H1 (cell line): ENCODE measurements at regions not wholly inside any gene's neighbourhood (a gene's known extent, or its start where the extent isn't known, plus 50 kb on each side); places are given as distances from the start of the nearest gene placed in this dataset.
A peak's percentile ranks its signal among the peaks of the same experiment; 100 is the strongest.

Experiments
- CTCF ChIA-PET: fragments of 300-600 bp; sonication (Branson Sonifier 250); formaldehyde crosslinking; loops from one replicate; lab custom pipeline; 2021; ENCODE audit not compliant: partially characterized antibody; lab: Charles Lee
- POLR2A ChIA-PET: fragments of 300-600 bp; sonication (Branson Sonifier 250); formaldehyde crosslinking; loops from one replicate; lab custom pipeline; 2021; ENCODE audit warnings: inconsistent platforms; ENCODE audit not compliant: partially characterized antibody; lab: Charles Lee
- DNase-seq, 2 experiments: peaks; one replicate each; pipeline versions ENCODE4 v3.0.0 to v3.0.0-alpha.2; 2010 to 2022; ENCODE audit warnings: low spot score in 2 of 2, low read depth in 1 of 2, mixed read lengths in 1 of 2
- FAIRE-seq: peaks from 2 replicates; lab custom pipeline; 2011; peaks lifted over from hg19 to GRCh38; lab: Jason Lieb, UNC
- H2AFZ ChIP-seq: 2 replicates; pipeline ENCODE4 v1.8.1; 2012; ENCODE audit warnings: low read length, inconsistent platforms
- H2AK5ac ChIP-seq: 2 replicates; pipeline ENCODE4 v1.6.1; 2013; ENCODE audit warnings: low read depth, low read length
- H2BK120ac ChIP-seq: replicated peaks from 2 replicates; pipeline ENCODE3; 2013; ENCODE audit warnings: low read depth, low read length, inconsistent platforms
- H2BK12ac ChIP-seq: 2 replicates; pipeline ENCODE4 v1.6.1; 2013; ENCODE audit warnings: low read depth, low read length
- H2BK15ac ChIP-seq: 2 replicates; pipeline ENCODE4 v1.6.1; 2013; ENCODE audit warnings: low read length
- H2BK20ac ChIP-seq: 2 replicates; pipeline ENCODE4 v1.6.1; 2013; ENCODE audit warnings: low read length
- H2BK5ac ChIP-seq: 2 replicates; pipeline ENCODE4 v1.6.1; 2013; ENCODE audit warnings: low read depth, low read length
- H3K14ac ChIP-seq: 2 replicates; pipeline ENCODE4 v1.6.1; 2013; ENCODE audit warnings: inconsistent platforms; ENCODE audit not compliant: insufficient read length
- H3K18ac ChIP-seq: 2 replicates; pipeline ENCODE4 v1.6.1; 2013; ENCODE audit warnings: low read length; ENCODE audit errors: extremely low read depth
- H3K23ac ChIP-seq: 2 replicates; pipeline ENCODE4 v1.6.1; 2013; ENCODE audit warnings: inconsistent platforms; ENCODE audit not compliant: insufficient read length
- H3K23me2 ChIP-seq: 2 replicates; pipeline ENCODE4 v1.6.1; 2013; ENCODE audit warnings: low read depth, low read length
- H3K27ac ChIP-seq: 2 replicates; pipeline ENCODE4 v1.6.1; 2011; ENCODE audit warnings: low read depth, low read length, inconsistent platforms
- H3K27me3 ChIP-seq, 4 experiments: replicated peaks in 1 of 4; 1 replicate in 1 of 4; 2 replicates in 3 of 4; pipeline versions ENCODE4 v1.6.1 to v1.8.1; 2011 to 2013; ENCODE audit warnings: low read length in 3 of 4, mild to moderate bottlenecking in 3 of 4, inconsistent platforms in 2 of 4, mixed read lengths in 2 of 4, moderate library complexity in 1 of 4; ENCODE audit not compliant: control insufficient read depth in 3 of 4, insufficient read depth in 3 of 4; ENCODE audit errors: extremely low read depth in 1 of 4
- H3K36me3 ChIP-seq, 4 experiments: 2 replicates each; pipeline versions ENCODE4 v1.6.1 to v1.8.1; 2011 to 2013; ENCODE audit warnings: mild to moderate bottlenecking in 4 of 4, low read length in 3 of 4, moderate library complexity in 2 of 4, control low read depth in 1 of 4, inconsistent platforms in 1 of 4; ENCODE audit not compliant: insufficient read depth in 4 of 4, control insufficient read depth in 2 of 4
- H3K4ac ChIP-seq: replicated peaks from 2 replicates; pipeline ENCODE3; 2013; ENCODE audit warnings: low read length, low read depth, mixed read lengths, inconsistent platforms; ENCODE audit not compliant: insufficient read length
- H3K4me1 ChIP-seq, 4 experiments: replicated peaks in 1 of 4; 1 replicate in 1 of 4; 2 replicates in 3 of 4; pipeline versions ENCODE4 v1.6.1 to v1.8.1; 2011 to 2013; ENCODE audit warnings: low read length in 3 of 4, inconsistent platforms in 2 of 4, mixed read lengths in 1 of 4; ENCODE audit not compliant: insufficient read depth in 4 of 4, control insufficient read depth in 3 of 4
- H3K4me2 ChIP-seq, 2 experiments: 2 replicates each; pipeline versions ENCODE4 v1.6.1 to v1.8.1; 2011 to 2013; ENCODE audit warnings: low read depth in 2 of 2, low read length in 2 of 2, control low read depth in 1 of 2, inconsistent platforms in 1 of 2, mild to moderate bottlenecking in 1 of 2; ENCODE audit not compliant: insufficient read depth in 1 of 2
- H3K4me3 ChIP-seq, 4 experiments: fragments of 200-600, 300-600 bp in 1 of 4; sonication (generic), shearing (Covaris generic), sonication (Bioruptor Twin) in 1 of 4; 2 replicates each; pipeline versions ENCODE4 v1.5.1 to v1.8.1; 2011 to 2016; ENCODE audit warnings: low read length in 4 of 4, low read depth in 3 of 4, control low read depth in 2 of 4, inconsistent platforms in 2 of 4, mild to moderate bottlenecking in 2 of 4, mixed read lengths in 1 of 4, moderate library complexity in 1 of 4; ENCODE audit not compliant: insufficient read depth in 2 of 4; ENCODE audit errors: extremely low read depth in 1 of 4
- H3K56ac ChIP-seq: replicated peaks from 2 replicates; pipeline ENCODE3; 2013; ENCODE audit warnings: low read depth, mild to moderate bottlenecking, mixed read lengths, low read length, inconsistent platforms; ENCODE audit not compliant: insufficient read length
- H3K79me1 ChIP-seq: 2 replicates; pipeline ENCODE4 v1.6.1; 2013; ENCODE audit warnings: low read depth, low read length, control low read depth
- H3K79me2 ChIP-seq, 2 experiments: 2 replicates each; pipeline versions ENCODE4 v1.6.1 to v1.8.1; 2012 to 2013; ENCODE audit warnings: low read length in 2 of 2, mild to moderate bottlenecking in 2 of 2, inconsistent platforms in 1 of 2; ENCODE audit not compliant: insufficient read depth in 2 of 2, control insufficient read depth in 1 of 2
- H3K9ac ChIP-seq, 4 experiments: replicated peaks in 1 of 4; 1 replicate in 1 of 4; 2 replicates in 3 of 4; pipeline versions ENCODE4 v1.6.1 to v1.8.1; 2011 to 2013; ENCODE audit warnings: low read depth in 3 of 4, low read length in 3 of 4, control low read depth in 2 of 4, mild to moderate bottlenecking in 2 of 4, moderate library complexity in 2 of 4, inconsistent platforms in 1 of 4; ENCODE audit errors: extremely low read depth in 1 of 4
- H3K9me3 ChIP-seq, 2 experiments: 2 replicates each; pipeline versions ENCODE4 v1.6.1 to v1.8.1; 2012 to 2013; ENCODE audit warnings: mild to moderate bottlenecking in 2 of 2, moderate library complexity in 2 of 2, control low read depth in 1 of 2, inconsistent platforms in 1 of 2, low read depth in 1 of 2, low read length in 1 of 2, mixed read lengths in 1 of 2; ENCODE audit not compliant: insufficient read depth in 2 of 2
- H4K20me1 ChIP-seq, 2 experiments: replicated peaks in 1 of 2; 2 replicates each; pipeline versions ENCODE3 to v1.8.1; 2011 to 2013; ENCODE audit warnings: inconsistent platforms in 2 of 2, low read length in 2 of 2, mild to moderate bottlenecking in 1 of 2; ENCODE audit not compliant: insufficient read depth in 2 of 2, control insufficient read depth in 1 of 2
- H4K5ac ChIP-seq: 2 replicates; pipeline ENCODE4 v1.6.1; 2013; ENCODE audit warnings: low read length, low read depth, mixed read lengths, inconsistent platforms; ENCODE audit not compliant: insufficient read length
- H4K8ac ChIP-seq: 2 replicates; pipeline ENCODE4 v1.8.0; 2013; ENCODE audit warnings: mild to moderate bottlenecking, moderate library complexity, low read length, inconsistent platforms; ENCODE audit not compliant: insufficient read depth; ENCODE audit errors: extremely low read depth
- H4K91ac ChIP-seq: replicated peaks from 2 replicates; pipeline ENCODE3; 2013; ENCODE audit warnings: low read length, mixed read lengths, inconsistent platforms; ENCODE audit not compliant: insufficient read length
- ASH2L ChIP-seq: fragments of 200-600, 300-600 bp; sonication (generic); IDR thresholded peaks from one replicate; pipeline ENCODE4 v1.7.1; 2017; ENCODE audit warnings: low read length
- CEBPB ChIP-seq: IDR thresholded peaks from 2 replicates; pipeline ENCODE4 v1.6.1; 2012; ENCODE audit warnings: low read depth, low read length
- FOSL1 ChIP-seq: IDR thresholded peaks from 2 replicates; pipeline ENCODE4 v1.6.1; 2011; ENCODE audit warnings: mild to moderate bottlenecking, low read depth, low read length, moderate library complexity; ENCODE audit not compliant: insufficient read depth
- KDM4A ChIP-seq: IDR thresholded peaks from one replicate; pipeline ENCODE4 v1.7.1; 2012; ENCODE audit warnings: low read depth, mild to moderate bottlenecking, moderate library complexity, low read length, inconsistent platforms; ENCODE audit not compliant: severe bottlenecking
- MAX ChIP-seq: IDR thresholded peaks from 2 replicates; pipeline ENCODE4 v1.6.1; 2012; ENCODE audit warnings: inconsistent platforms
- POLR2A ChIP-seq, 2 experiments: IDR thresholded peaks; 1 replicate in 1 of 2; 2 replicates in 1 of 2; pipeline ENCODE4 v1.6.1; 2011; ENCODE audit warnings: low read depth in 2 of 2, low read length in 2 of 2, mild to moderate bottlenecking in 2 of 2; ENCODE audit errors: control extremely low read depth in 1 of 2
- RAD21 ChIP-seq, 2 experiments: IDR thresholded peaks in 1 of 2; conservative IDR thresholded peaks in 1 of 2; 2 replicates each; pipeline ENCODE4 v1.6.1; 2011; ENCODE audit warnings: low read depth in 2 of 2, low read length in 2 of 2, improper control_type of control experiment in 1 of 2, inconsistent platforms in 1 of 2, mild to moderate bottlenecking in 1 of 2, moderate library complexity in 1 of 2
- RBBP5 ChIP-seq: IDR thresholded peaks from 2 replicates; pipeline ENCODE4 v1.7.1; 2012; ENCODE audit warnings: low read depth, mild to moderate bottlenecking, inconsistent platforms, low read length, moderate library complexity, borderline replicate concordance
- SP1 ChIP-seq: IDR thresholded peaks from 2 replicates; pipeline ENCODE4 v1.6.1; 2011; ENCODE audit warnings: low read depth, low read length
- SP2 ChIP-seq: IDR thresholded peaks from 2 replicates; pipeline ENCODE4 v1.6.1; 2012; ENCODE audit warnings: mild to moderate bottlenecking, low read length, inconsistent platforms
- TAF7 ChIP-seq: optimal IDR thresholded peaks from 2 replicates; pipeline ENCODE3; 2011; ENCODE audit warnings: low read depth, mild to moderate bottlenecking, inconsistent platforms, low read length, moderate library complexity, borderline replicate concordance
- TCF12 ChIP-seq: IDR thresholded peaks from 2 replicates; pipeline ENCODE4 v1.6.1; 2011; ENCODE audit warnings: low read depth, mild to moderate bottlenecking, low read length
- WGBS, 2 experiments: shearing (Covaris generic) in 1 of 2; methylation state at CpG; one replicate each; pipeline versions ENCODE4 v1.1.6 to v1.1.7; 2013 to 2015; ENCODE audit warnings: low lambda C conversion rate in 2 of 2, mixed read lengths in 2 of 2, inconsistent platforms in 1 of 2, low coverage in 1 of 2, missing lambda C conversion rate in 1 of 2; ENCODE audit not compliant: insufficient replicate concordance in 2 of 2, insufficient coverage in 1 of 2, insufficient read length in 1 of 2; ENCODE audit errors: extremely low coverage in 1 of 2, missing lambda C conversion rate in 1 of 2; 5-methylcytosine and 5-hydroxymethylcytosine counted together

DNA sequence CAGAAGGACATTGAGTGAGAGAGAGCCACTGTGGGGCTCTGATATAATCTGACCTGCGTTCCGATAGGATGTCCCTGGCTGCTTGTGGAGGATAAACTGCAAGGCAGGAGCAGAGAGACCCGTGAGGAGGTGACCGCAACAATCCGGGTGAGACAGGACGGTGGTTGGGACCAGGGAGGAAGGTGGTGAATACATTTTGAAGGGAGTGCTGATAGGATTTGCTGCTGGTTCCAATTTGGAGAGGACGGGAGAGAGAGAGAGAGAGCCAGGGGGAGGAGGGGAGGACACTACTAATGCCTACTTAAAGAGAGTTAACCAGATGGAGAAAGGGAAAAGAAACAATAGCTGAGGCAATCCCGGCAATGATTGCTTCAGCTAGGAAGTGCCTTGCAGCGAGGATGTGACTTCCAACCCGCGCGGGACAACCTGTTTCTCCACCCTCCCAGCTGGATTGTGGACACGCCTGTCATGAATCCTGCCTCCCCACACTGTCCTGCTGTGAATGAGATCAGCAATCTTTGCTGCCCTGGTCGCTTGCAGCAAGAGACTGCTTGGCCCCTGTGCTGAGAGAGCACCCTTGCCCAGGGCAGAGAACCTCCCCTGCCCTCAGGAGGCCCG is 199.0 kb upstream of the KCNG1 start:
- Histone ChIP-seq H4K91ac (peak overlapping the region; percentile 70), H3K9me3 (peaks cover 7 to 13% of the 10 kb centered on the region in 2 experiments), H2BK15ac (peak overlapping the region; percentile 94; the same call in 1 of the 2 replicates), H3K79me1 (no peaks in the 10 kb centered on the region), H2AK5ac (peak overlapping the region; percentile 54; the same call in 1 of the 2 replicates), H3K23ac (no peak overlapping the region), H4K8ac (no peak overlapping the region; the same call in 1 of the 2 replicates), H2BK120ac (no peak overlapping the region), H3K27ac (no peak overlapping the region), H2BK20ac (peak overlapping the region; percentile 56; the same call in 1 of the 2 replicates), H3K4ac (no peak overlapping the region), H2BK12ac (peak overlapping the region; percentile 98), H3K9ac (peak overlapping the region in 2 of 4 experiments; percentile 18 to 26; a peak in 3 of 7 replicates), H3K56ac (no peak overlapping the region), H3K4me1 (peaks cover 2 to 11% (median 3%) of the 10 kb centered on the region in 4 experiments; a peak in 5 of 7 replicates), H3K4me2 (peak overlapping the region; percentile 65), H4K20me1 (no peaks in the 10 kb centered on the region), H3K27me3 (peaks cover 0 to 6% (median under 1%) of the 10 kb centered on the region in 4 experiments; a peak in 3 of 7 replicates), H3K4me3 (peak overlapping the region in 2 of 4 experiments; percentile 5 to 46; a peak in 3 of 8 replicates), H4K5ac (peak overlapping the region; percentile 24), H3K18ac (peak overlapping the region; percentile 91), H3K79me2 (no peaks in the 10 kb centered on the region), H2AFZ (peak overlapping the region; percentile 77), H3K36me3 (no peaks in the 10 kb centered on the region), H3K14ac (no peak overlapping the region), H3K23me2 (0 out of 2 replicates have a peak, but pooled peaks cover 2% of the 10 kb centered on the region), H2BK5ac (peak overlapping the region; percentile 79)
- ChIA-PET POLR2A (interaction anchor here (0.5 to 2.4 kb wide), 14 partner anchors 9 to 249 kb away, joined by 3 to 13 read pairs (median 4); no protein-coding TSS in a partner anchor), CTCF (interaction anchor here (0.6 to 2.6 kb wide), 18 partner anchors 11 to 234 kb away, joined by 3 to 12 read pairs (median 4); no protein-coding TSS in a partner anchor)
- 33% methylated on average over 15 of the region's 15 CpGs; no CpG with 5 or more reads in 1 of the 2 experiments for WGBS, 2 experiments
- peak; percentile 23 to 55 for DNase-seq
- FAIRE-seq = peak; percentile 52
- TF ChIP-seq POLR2A (IDR thresholded peaks at IDR 0.05; ENCODE audit: control extremely low read depth in 1 of 2, low read depth in 2 of 2, low read length in 2 of 2) (peak in 1 of 2 experiments; percentile 58; a peak in 2 of 3 replicates), MAX (no peak), SP1 (no peak), ASH2L (peak; percentile 37), FOSL1 (no peak), KDM4A (no peak), RAD21 (IDR thresholded peaks at IDR 0.05 in 1 of 2, conservative IDR thresholded peaks at IDR 0.05 in 1 of 2; ENCODE audit: low read depth in 2 of 2, low read length in 2 of 2) (no peak), CEBPB (peak; percentile 92), TAF7 (peak; percentile 15), RBBP5 (0 out of 2 replicates have a peak, but pooled peaks have one; percentile 61), TCF12 (0 out of 2 replicates have a peak, but pooled peaks have one; percentile 13), SP2 (no peak)
